ENCODE measurements at regions not wholly inside any gene's neighbourhood (a gene's known extent, or its start where the extent isn't known, plus 50 kb on each side); places are given as distances from the start of the nearest gene placed in this dataset.

GRCh38 chr12:128205758-128206157, 61.2 kb upstream of the TMEM132C start:
- CTCF ChIA-PET (ENCODE audit: partially characterized antibody): no interaction called here
- H3K27me3 ChIP-seq (replicated peaks in 1 of 4; ENCODE audit: control insufficient read depth in 3 of 4, extremely low read depth in 1 of 4, insufficient read depth in 3 of 4, low read length in 3 of 4): no peaks in the 10 kb centered on the region
- no peak overlapping the region for H3K9ac ChIP-seq (replicated peaks in 1 of 4; ENCODE audit: extremely low read depth in 1 of 4, low read depth in 3 of 4, low read length in 3 of 4)
- H2BK12ac ChIP-seq (ENCODE audit: low read depth, low read length): no peak overlapping the region
- H3K23me2 ChIP-seq (ENCODE audit: low read depth, low read length): peaks cover 7% of the 10 kb centered on the region
- H3K79me2 ChIP-seq (ENCODE audit: control insufficient read depth in 1 of 2, insufficient read depth in 2 of 2, low read length in 2 of 2): peaks cover 0 to 3% of the 10 kb centered on the region in 2 experiments; a peak in 1 of 4 replicates
- H3K27ac ChIP-seq (ENCODE audit: low read depth, low read length): no peak overlapping the region
- H3K4me3 ChIP-seq (ENCODE audit: extremely low read depth in 1 of 4, insufficient read depth in 2 of 4, low read depth in 3 of 4, low read length in 4 of 4): no peak overlapping the region; a peak in 1 of 8 replicates
- no peak overlapping the region for H3K56ac ChIP-seq (replicated peaks; ENCODE audit: insufficient read length, low read depth, low read length)
- no peak overlapping the region for H3K23ac ChIP-seq (ENCODE audit: insufficient read length)
- H2BK120ac ChIP-seq (replicated peaks; ENCODE audit: low read depth, low read length): no peak overlapping the region
- no peak overlapping the region for H2BK15ac ChIP-seq (ENCODE audit: low read length)
- H3K14ac ChIP-seq (ENCODE audit: insufficient read length): no peak overlapping the region
- peaks cover 0 to 3% of the 10 kb centered on the region in 2 experiments for H4K20me1 ChIP-seq (replicated peaks in 1 of 2; ENCODE audit: control insufficient read depth in 1 of 2, insufficient read depth in 2 of 2, low read length in 2 of 2)
- H3K18ac ChIP-seq (ENCODE audit: extremely low read depth, low read length): no peak overlapping the region
- H3K9me3 ChIP-seq (ENCODE audit: insufficient read depth in 2 of 2, low read depth in 1 of 2, low read length in 1 of 2): peaks cover 16 to 20% of the 10 kb centered on the region in 2 experiments
- H3K79me1 ChIP-seq (ENCODE audit: low read depth, low read length): no peaks in the 10 kb centered on the region
- no peak overlapping the region for H3K4me2 ChIP-seq (ENCODE audit: insufficient read depth in 1 of 2, low read depth in 2 of 2, low read length in 2 of 2)
- no peak overlapping the region for H4K91ac ChIP-seq (replicated peaks; ENCODE audit: insufficient read length, low read length)
- no peak overlapping the region for H2BK5ac ChIP-seq (ENCODE audit: low read depth, low read length)
- no peak overlapping the region for H4K5ac ChIP-seq (ENCODE audit: insufficient read length, low read depth, low read length)
- no peak overlapping the region for H2AK5ac ChIP-seq (ENCODE audit: low read depth, low read length)
- H2BK20ac ChIP-seq (ENCODE audit: low read length): no peak overlapping the region
- H3K4ac ChIP-seq (replicated peaks; ENCODE audit: insufficient read length, low read depth, low read length): no peak overlapping the region
- no peaks in the 10 kb centered on the region for H3K4me1 ChIP-seq (replicated peaks in 1 of 4; ENCODE audit: control insufficient read depth in 3 of 4, insufficient read depth in 4 of 4, low read length in 3 of 4)
- FAIRE-seq (no peak), DNase-seq (ENCODE audit: low read depth in 1 of 2, low spot score in 2 of 2) (no peak)
- H2AFZ ChIP-seq (ENCODE audit: low read length): no peak overlapping the region
- WGBS, 2 experiments (ENCODE audit: extremely low coverage in 1 of 2, insufficient coverage in 1 of 2, insufficient read length in 1 of 2, insufficient replicate concordance in 2 of 2, low coverage in 1 of 2, low lambda C conversion rate in 2 of 2, missing lambda C conversion rate in 1 of 2): 76% methylated on average over 7 of the region's 7 CpGs; no CpG with 5 or more reads in 1 of the 2 experiments
- POLR2A ChIA-PET (ENCODE audit: partially characterized antibody): no interaction called here
- peaks cover 0 to 3% (median 0%) of the 10 kb centered on the region in 4 experiments; a peak in 2 of 8 replicates for H3K36me3 ChIP-seq (ENCODE audit: control insufficient read depth in 2 of 4, insufficient read depth in 4 of 4, low read length in 3 of 4)
- H4K8ac ChIP-seq (ENCODE audit: extremely low read depth, insufficient read depth, low read length): no peak overlapping the region
- TF ChIP-seq BRCA1 (IDR thresholded peaks at IDR 0.05; ENCODE audit: low read depth, low read length) (no peak), FOSL1 (IDR thresholded peaks at IDR 0.05; ENCODE audit: insufficient read depth, low read depth, low read length) (no peak), JUND (IDR thresholded peaks at IDR 0.05; ENCODE audit: low read length) (no peak), RBBP5 (IDR thresholded peaks at IDR 0.05; ENCODE audit: borderline replicate concordance, low read depth, low read length) (no peak), EZH2 (IDR thresholded peaks at IDR 0.05; ENCODE audit: low read depth, low read length, severe bottlenecking) (no peak), HDAC2 (IDR thresholded peaks at IDR 0.05; ENCODE audit: borderline replicate concordance in 1 of 2, low read depth in 2 of 2, low read length in 2 of 2) (no peak), KDM5A (IDR thresholded peaks at IDR 0.05; ENCODE audit: low read length) (no peak)
